ENCODE measurements at regions not wholly inside any gene's neighbourhood (a gene's known extent, or its start where the extent isn't known, plus 50 kb on each side); places are given as distances from the start of the nearest gene placed in this dataset.

GRCh38 chr3:187900993-187901755 lies 155.9 kb upstream of the BCL6 start:
- POLR2A ChIA-PET: no interaction called here
- CTCF ChIA-PET: interaction anchor here (1.2 kb wide), 1 partner anchor 17 kb away, joined by 3 read pairs; no protein-coding TSS in a partner anchor
- no peak for TF ChIP-seq CTCF (IDR thresholded peaks at IDR 0.05; ENCODE audit: insufficient read depth, low read length, missing control alignments)
- no peak for DNase-seq (ENCODE audit: low read depth, low spot score)
- H3K4me3 ChIP-seq (ENCODE audit: low read depth, low read length): no peak overlapping the region

- no peak for DNase-seq (ENCODE audit: low read depth, low spot score)
- TF ChIP-seq CTCF (IDR thresholded peaks at IDR 0.05; ENCODE audit: insufficient read depth, low read length, missing control alignments): no peak
- POLR2A ChIA-PET: no interaction called here
These were observed 156.8 kb upstream of the BCL6 start for GRCh38 chr3:187902041-187902471.

GRCh38 chr3:187902936-187903335 lies 157.7 kb upstream of the BCL6 start:
- ChIA-PET CTCF (interaction anchor here (1.6 kb wide), 1 partner anchor 13 kb away, joined by 4 read pairs; no protein-coding TSS in a partner anchor), POLR2A (no interaction called here)
- TF ChIP-seq CTCF (IDR thresholded peaks at IDR 0.05; ENCODE audit: insufficient read depth, low read length, missing control alignments): no peak
- no peak overlapping the region for H3K4me3 ChIP-seq (ENCODE audit: low read depth, low read length)
- no peak for DNase-seq (ENCODE audit: low read depth, low spot score)

More at GRCh38 chr3:187902041-187902471, 156.8 kb upstream of the BCL6 start:
- CTCF ChIA-PET: interaction anchor here (1.6 kb wide), 1 partner anchor 14 kb away, joined by 4 read pairs; no protein-coding TSS in a partner anchor
- H3K4me3 ChIP-seq (ENCODE audit: low read depth, low read length): no peak overlapping the region

- TF ChIP-seq CTCF (IDR thresholded peaks at IDR 0.05; ENCODE audit: insufficient read depth, low read length, missing control alignments): no peak
- ChIA-PET POLR2A (no interaction called here), CTCF (no interaction called here)
- H3K4me3 ChIP-seq (ENCODE audit: low read depth, low read length): no peak overlapping the region
- no peak for DNase-seq (ENCODE audit: low read depth, low spot score)
These were observed 158.4 kb upstream of the BCL6 start for GRCh38 chr3:187903697-187904096.

- H3K4me3 ChIP-seq (ENCODE audit: low read depth, low read length): no peak overlapping the region
- TF ChIP-seq CTCF (IDR thresholded peaks at IDR 0.05; ENCODE audit: insufficient read depth, low read length, missing control alignments): no peak
- ChIA-PET CTCF (interaction anchor here (1.4 to 1.7 kb wide), 2 partner anchors 9 to 48 kb away, joined by 3 to 4 read pairs; no protein-coding TSS in a partner anchor), POLR2A (no interaction called here)
- no peak for DNase-seq (ENCODE audit: low read depth, low spot score)
These were observed 161.1 kb upstream of the BCL6 start for GRCh38 chr3:187906416-187906815.

GRCh38 chr3:187906920-187907319 lies 161.7 kb upstream of the BCL6 start:
- no peak overlapping the region for H3K4me3 ChIP-seq (ENCODE audit: low read depth, low read length)
- CTCF ChIA-PET: interaction anchor here (0.8 to 1.7 kb wide), 4 partner anchors 9 to 160 kb away, joined by 3 to 4 read pairs (median 4); no protein-coding TSS in a partner anchor
- DNase-seq (ENCODE audit: low read depth, low spot score): no peak
- POLR2A ChIA-PET: no interaction called here
- TF ChIP-seq CTCF (IDR thresholded peaks at IDR 0.05; ENCODE audit: insufficient read depth, low read length, missing control alignments): no peak
